ENCODE measurements at regions not wholly inside any gene's neighbourhood (a gene's known extent, or its start where the extent isn't known, plus 50 kb on each side); places are given as distances from the start of the nearest gene placed in this dataset.

DNA sequence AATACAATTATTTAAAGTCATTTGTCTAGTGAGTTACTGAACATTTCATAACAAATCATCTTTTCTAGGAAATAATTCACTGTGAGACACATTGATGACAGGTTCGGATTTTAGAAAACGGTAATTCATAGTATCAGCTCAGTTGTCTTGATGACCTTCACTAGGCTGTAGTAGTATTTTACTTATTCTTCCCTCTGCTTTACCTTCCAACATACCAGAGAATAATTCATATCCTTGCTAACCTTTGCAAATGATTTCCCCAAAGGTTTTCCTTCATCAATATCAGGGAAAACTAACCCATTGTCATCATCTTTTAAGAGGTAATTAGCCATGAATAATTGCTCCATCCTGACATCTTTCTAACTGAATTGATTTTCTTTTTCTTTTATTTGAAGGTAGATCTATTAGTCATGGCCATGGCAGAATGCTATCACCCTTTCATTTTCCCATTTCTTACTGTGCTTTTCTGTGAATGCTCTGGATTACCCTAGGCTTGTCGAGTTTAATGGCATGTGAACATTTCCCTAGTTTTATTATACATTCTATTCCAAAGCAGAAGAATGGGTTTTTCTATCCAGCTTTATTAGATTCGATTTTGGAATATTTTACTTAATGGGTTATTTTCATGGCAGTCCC lies 299.2 kb downstream of the OLFM4 start:
- DNase-seq (ENCODE audit: low spot score): no peak
- CTCF ChIA-PET: no interaction called here
- POLR2A ChIA-PET (ENCODE audit: low non-redundant PET): no interaction called here
- H3K27ac ChIP-seq: no peak overlapping the region
- TF ChIP-seq, protein P1, sequence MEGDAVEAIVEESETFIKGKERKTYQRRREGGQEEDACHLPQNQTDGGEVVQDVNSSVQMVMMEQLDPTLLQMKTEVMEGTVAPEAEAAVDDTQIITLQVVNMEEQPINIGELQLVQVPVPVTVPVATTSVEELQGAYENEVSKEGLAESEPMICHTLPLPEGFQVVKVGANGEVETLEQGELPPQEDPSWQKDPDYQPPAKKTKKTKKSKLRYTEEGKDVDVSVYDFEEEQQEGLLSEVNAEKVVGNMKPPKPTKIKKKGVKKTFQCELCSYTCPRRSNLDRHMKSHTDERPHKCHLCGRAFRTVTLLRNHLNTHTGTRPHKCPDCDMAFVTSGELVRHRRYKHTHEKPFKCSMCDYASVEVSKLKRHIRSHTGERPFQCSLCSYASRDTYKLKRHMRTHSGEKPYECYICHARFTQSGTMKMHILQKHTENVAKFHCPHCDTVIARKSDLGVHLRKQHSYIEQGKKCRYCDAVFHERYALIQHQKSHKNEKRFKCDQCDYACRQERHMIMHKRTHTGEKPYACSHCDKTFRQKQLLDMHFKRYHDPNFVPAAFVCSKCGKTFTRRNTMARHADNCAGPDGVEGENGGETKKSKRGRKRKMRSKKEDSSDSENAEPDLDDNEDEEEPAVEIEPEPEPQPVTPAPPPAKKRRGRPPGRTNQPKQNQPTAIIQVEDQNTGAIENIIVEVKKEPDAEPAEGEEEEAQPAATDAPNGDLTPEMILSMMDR (conservative IDR thresholded peaks at IDR 0.05; ENCODE audit: low read depth): no peak

DNA sequence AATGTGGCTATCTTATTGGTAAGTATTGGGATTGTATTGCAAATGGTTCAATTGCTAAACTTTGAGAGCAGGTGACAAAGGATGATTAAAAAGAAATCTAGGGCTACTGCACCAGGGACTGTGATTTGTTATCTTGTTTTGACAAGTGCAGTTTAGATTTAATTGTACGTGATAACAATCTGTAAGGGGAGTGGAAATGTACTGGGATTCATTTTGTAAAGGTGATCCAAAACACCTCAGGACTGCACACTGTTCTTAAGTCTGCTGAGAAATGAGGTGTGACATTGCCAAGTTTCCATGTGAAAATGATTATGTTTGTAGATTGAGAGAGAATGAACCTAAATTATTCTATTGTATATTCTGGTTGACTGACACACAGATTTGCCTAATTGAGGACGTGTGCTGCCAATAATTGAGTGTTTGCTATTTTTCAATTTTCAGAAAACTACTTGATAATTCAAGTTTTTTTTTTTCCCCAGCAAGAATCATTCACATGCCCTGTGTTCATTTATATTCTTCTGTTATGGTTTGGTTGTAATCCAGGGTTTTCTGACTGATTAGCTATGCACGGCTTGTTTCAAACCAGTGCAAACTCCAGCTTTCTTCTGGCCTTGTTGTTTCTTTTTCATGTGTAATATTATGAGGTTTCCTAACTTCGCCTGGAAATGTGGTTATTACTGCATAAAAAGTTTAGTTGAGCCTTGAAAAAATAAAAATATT lies 308.0 kb downstream of the OLFM4 start:
- TF ChIP-seq, protein P1 (conservative IDR thresholded peaks at IDR 0.05; ENCODE audit: low read depth): no peak
- no peak for DNase-seq (ENCODE audit: low spot score)
- POLR2A ChIA-PET (ENCODE audit: low non-redundant PET): no interaction called here
- H3K27ac ChIP-seq: no peak overlapping the region
- CTCF ChIA-PET: interaction anchor here (0.7 kb wide), 1 partner anchor 1751 kb away, joined by 3 read pairs; no protein-coding TSS in a partner anchor

DNA sequence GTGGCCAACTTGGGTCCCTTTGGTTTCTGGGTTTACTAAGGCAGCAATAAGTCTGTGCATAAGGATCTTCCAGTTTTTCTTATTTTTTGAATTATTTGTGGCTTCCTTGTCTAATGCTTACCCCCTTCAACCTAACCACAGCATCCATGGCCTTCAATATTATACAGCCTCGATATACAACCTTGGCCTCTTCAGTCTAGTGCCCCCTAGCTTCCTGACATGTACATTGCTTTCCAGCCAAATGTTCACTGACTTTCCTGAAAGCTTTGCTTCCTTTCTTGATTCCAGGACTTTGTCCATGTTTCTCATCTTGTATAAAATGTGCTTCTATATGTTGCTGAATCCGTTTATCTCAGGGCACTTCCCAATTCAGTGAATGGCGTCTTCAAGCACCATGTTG lies 310.1 kb downstream of the OLFM4 start:
- no peak for DNase-seq (ENCODE audit: low spot score)
- H3K27ac ChIP-seq: no peak overlapping the region
- ChIA-PET POLR2A (ENCODE audit: low non-redundant PET) (no interaction called here), CTCF (no interaction called here)
- TF ChIP-seq, protein P1 (conservative IDR thresholded peaks at IDR 0.05; ENCODE audit: low read depth): no peak

DNA sequence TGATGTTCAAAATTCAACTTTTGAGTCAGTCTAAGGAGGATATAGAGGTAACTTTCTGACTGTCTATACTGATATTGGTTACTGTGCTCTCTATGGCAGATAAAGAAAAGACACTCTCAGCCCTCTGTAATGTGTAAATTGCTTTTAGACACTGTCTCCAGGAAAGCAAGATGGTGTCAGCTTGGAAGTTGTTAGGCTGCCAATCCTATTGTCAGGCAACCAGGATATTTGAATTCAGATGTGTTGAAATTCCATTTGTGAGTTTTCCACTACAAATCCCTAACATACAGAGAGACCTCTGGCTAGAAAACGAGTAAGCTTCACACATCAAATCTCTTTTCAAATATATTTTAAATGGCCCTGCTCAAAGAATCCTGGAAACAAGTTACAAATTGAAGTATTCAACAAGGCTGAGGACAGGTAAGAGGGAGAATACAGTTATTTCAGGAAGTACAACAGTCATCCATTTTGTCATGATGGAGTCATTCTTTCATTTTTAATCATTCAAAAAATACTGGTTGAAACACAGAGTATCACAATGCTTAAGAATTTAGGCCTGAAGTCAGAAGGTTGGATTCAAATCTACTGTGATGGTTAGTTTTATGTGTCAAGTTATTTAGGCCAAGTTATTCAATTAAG lies 312.0 kb downstream of the OLFM4 start:
- H3K27ac ChIP-seq: no peak overlapping the region
- no peak for DNase-seq (ENCODE audit: low spot score)
- POLR2A ChIA-PET (ENCODE audit: low non-redundant PET): no interaction called here
- CTCF ChIA-PET: no interaction called here
- TF ChIP-seq, protein P1 (conservative IDR thresholded peaks at IDR 0.05; ENCODE audit: low read depth): no peak

DNA sequence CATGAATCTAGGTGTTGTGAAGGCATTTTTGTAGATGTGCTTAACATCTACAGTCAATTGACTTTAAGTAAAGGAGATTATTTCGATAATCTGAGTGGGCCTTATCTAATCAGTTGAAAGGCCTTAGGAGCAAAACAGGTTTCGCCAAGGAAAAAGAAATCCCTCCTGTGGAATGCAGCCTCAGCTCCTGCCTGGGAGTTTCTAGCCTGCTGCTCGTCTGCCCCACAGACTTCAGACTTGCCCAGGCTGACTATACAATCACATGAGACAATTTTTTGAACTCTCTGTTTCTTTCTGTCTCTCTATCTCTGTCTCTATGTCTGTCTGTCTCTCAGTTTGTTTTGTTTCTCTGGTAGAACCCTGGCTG lies 312.5 kb downstream of the OLFM4 start:
- DNase-seq (ENCODE audit: low spot score): no peak
- ChIA-PET CTCF (no interaction called here), POLR2A (ENCODE audit: low non-redundant PET) (no interaction called here)
- TF ChIP-seq, protein P1 (conservative IDR thresholded peaks at IDR 0.05; ENCODE audit: low read depth): no peak
- H3K27ac ChIP-seq: no peak overlapping the region

DNA sequence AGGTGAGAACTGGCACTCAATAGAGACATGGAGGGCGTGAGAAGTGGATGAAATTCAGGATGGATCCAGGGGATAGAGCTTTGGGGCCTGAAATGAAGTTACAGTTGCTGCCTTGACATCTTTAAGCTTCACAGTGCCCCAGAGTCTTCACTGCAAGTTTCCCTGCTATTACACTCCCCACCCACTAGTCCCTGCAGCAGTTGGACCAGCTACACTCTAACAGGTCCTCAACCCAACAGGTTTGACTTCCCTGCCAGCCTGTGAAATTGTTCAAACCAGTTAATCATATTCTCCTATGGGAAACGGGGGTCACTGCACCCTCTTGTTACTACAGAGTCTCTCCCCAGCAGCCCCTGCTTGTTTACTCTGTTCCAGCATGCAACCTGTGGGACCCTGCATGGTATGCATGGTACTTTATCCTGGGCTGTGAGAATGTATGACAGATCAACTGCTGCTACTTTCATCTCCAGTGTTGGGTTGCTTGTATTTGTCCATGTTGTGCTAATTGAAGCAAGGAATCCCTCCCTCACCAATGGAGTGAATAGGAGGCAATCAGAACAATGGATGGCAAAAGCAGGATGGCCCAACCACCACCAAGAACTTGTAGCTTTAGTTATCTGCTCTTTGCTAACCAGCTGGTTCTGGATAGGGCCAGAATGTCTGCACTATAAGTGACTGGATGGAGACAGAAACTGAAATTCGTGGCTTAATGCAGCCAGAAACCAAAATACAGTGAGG lies 314.2 kb downstream of the OLFM4 start:
- TF ChIP-seq, protein P1 (conservative IDR thresholded peaks at IDR 0.05; ENCODE audit: low read depth): no peak
- no peak for DNase-seq (ENCODE audit: low spot score)
- CTCF ChIA-PET: no interaction called here
- H3K27ac ChIP-seq: no peak overlapping the region
- POLR2A ChIA-PET (ENCODE audit: low non-redundant PET): no interaction called here
